ENCODE measurements at regions not wholly inside any gene's neighbourhood (a gene's known extent, or its start where the extent isn't known, plus 50 kb on each side); places are given as distances from the start of the nearest gene placed in this dataset.

GRCh38 chrX:20519826-20520225 is 253.1 kb upstream of the RPS6KA3 start:
- TF ChIP-seq FOXJ3 (CRISPR knock-in tag; IDR thresholded peaks at IDR 0.05) = no peak
- no peak for TF ChIP-seq ATF3 (IDR thresholded peaks at IDR 0.05)
- TF ChIP-seq ATF3 (CRISPR knock-in tag; conservative IDR thresholded peaks at IDR 0.05) = no peak
- no peak for TF ChIP-seq CTCF (IDR thresholded peaks at IDR 0.05 in 2 of 3, conservative IDR thresholded peaks at IDR 0.05 in 1 of 3; ENCODE audit: insufficient read depth in 2 of 3, low read depth in 1 of 3, low read length in 3 of 3)
- no peak for TF ChIP-seq KLF13 (tag; IDR thresholded peaks at IDR 0.05; ENCODE audit: borderline replicate concordance, low read depth)
- no peak for TF ChIP-seq HNRNPUL1 (IDR thresholded peaks at IDR 0.05; ENCODE audit: low read length)
- no peak for TF ChIP-seq CREBBP (IDR thresholded peaks at IDR 0.05; ENCODE audit: low read depth, low read length)
- no peak for TF ChIP-seq RAD51 (IDR thresholded peaks at IDR 0.05; ENCODE audit: borderline replicate concordance, low read depth)
- no peak for TF ChIP-seq SP1 (CRISPR knock-in tag; IDR thresholded peaks at IDR 0.05)
- no peak for TF ChIP-seq ZSCAN29 (IDR thresholded peaks at IDR 0.05)
- no peak for TF ChIP-seq FOXP1 (CRISPR knock-in tag; IDR thresholded peaks at IDR 0.05)
- no peak for TF ChIP-seq SMC3 (conservative IDR thresholded peaks at IDR 0.05; ENCODE audit: insufficient read depth, low read depth, low read length)
- no peak for TF ChIP-seq HDAC3 (IDR thresholded peaks at IDR 0.05; ENCODE audit: borderline replicate concordance, partially characterized antibody)
- TF ChIP-seq POLR2A (conservative IDR thresholded peaks at IDR 0.05) = no peak

Measured in K562 (cell line).